Hepatic stellate cell (primary cell): ENCODE measurements at regions not wholly inside any gene's neighbourhood (a gene's known extent, or its start where the extent isn't known, plus 50 kb on each side); places are given as distances from the start of the nearest gene placed in this dataset.
"Not testable (repeated sequence)": the region's sequence is repeated elsewhere in the genome, so short reads cannot be mapped to it uniquely, and the experiment has no call there.

Experiments used
- DNase-seq: peaks from one replicate; pipeline ENCODE4 v3.0.0; 2011; ENCODE audit warnings: low spot score

DNA sequence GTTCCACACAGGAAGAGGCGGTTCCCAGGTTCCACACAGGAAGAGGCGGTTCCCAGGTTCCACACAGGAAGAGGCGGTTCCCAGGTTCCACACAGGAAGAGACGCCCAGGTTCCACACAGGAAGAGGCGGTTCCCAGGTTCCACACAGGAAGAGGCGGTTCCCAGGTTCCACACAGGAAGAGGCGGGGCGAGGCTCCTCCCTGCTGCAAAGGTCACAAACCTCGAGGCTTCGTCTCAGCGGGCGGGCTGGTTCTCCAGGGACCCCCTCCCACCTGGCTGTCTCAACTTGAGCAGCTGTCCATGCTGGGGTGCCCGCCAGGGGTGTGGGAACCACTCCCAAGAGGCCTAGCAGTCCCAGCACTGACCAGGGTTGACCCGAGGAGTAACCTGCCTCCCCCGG is 94.3 kb upstream of the RUFY1 start:
- not testable (repeated sequence) for DNase-seq

DNA sequence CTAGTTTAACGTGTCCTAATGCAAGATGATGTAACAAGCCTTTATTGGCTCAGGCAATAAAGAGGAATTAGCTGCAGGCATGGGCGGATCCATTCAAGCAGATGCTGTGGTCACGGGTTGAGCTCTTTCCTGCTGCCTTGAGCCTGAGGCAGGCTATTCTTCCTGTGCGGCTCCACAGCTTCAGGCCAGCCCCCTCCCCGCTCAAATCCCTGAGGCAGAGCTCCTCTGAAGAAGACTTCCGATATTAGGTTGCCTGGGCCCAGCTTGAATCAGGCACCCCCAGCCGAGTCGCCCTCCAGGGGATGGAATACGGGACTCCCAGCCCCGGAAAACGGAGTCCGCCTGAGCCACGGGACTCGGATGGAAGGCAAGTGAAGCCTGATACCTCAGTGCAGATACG is 95.0 kb upstream of the RUFY1 start:
- DNase-seq, result no peak

DNA sequence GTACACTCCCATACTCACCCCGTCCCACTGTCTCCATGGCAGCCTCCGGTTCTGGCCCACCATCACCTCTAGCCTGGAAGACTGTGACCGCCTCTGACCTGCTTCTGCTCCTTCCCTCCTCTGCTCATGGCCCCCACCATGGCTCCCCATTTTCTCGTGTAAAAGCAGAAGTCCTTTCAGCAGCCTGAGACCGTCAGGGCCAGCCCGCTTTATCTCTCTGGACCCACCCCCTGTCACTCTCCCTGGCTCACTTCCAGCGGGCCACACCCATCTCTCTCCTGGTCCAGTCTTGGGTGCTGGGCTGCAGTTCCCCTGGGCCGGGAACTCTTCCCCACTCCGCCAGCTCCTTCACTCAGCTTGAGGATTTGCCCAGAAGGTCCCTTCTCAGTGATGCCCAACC is 96.0 kb upstream of the RUFY1 start:
- no peak for DNase-seq

DNA sequence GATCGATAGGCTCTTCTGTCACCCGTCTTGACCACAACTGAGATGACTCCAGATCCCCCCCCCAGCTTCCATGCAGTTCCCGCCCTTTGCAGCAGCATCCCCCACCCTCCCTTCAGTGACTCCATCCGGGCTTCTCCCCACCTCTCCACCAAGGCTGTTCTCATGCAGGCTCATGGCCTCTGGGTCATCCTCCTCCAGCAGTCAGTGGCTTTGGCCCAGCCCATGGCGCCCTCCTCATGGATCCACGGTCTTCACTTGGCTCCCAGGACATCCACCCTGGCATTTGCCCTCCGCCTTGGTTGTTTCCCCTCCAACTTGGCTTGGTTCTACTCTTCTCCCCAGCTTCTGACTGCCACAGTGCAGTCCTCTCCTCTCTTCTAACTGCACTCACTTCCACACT is 96.7 kb upstream of the RUFY1 start:
- no peak for DNase-seq

DNA sequence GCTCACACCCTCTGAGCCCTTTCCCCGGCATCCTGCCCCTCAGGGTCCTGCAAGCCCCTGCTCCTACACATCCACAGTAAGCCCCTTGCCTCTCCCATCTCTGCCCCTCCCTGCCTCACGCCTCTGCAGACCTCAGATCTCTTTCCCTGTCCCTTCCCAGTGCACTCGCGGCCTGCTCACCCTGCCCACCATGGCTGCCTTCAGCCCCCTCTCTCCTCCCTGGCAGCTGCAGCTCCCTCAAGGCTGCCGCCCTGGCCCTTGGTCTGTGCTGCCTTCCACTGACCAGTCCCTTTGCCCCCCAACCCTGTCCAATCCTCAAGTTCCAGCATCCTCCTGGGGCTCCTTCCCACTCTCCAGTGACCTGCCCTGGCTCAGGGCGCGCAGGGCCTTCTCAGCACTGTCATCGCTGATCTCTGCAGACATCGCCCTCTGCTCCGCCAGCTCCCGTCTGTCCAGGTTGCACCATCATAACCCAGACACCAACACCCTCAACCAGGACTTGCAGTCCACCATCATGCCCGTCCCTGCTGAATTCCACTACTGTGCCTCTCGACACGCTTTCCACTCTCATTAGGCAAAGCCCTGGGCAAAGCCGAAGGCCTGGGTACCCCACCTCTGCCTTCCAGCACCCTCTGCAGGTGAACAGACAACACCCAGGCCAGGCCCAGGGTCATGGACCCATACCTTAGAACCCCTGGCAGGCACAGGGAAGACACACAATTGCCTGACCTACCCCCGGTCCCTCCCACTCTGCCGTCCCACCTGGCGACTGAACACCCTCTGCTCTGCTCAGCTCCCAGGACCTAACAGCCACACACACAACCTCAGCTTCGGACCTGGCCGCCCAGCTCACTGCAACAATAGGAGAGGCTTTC is 97.8 kb upstream of the RUFY1 start:
- no peak for DNase-seq

DNA sequence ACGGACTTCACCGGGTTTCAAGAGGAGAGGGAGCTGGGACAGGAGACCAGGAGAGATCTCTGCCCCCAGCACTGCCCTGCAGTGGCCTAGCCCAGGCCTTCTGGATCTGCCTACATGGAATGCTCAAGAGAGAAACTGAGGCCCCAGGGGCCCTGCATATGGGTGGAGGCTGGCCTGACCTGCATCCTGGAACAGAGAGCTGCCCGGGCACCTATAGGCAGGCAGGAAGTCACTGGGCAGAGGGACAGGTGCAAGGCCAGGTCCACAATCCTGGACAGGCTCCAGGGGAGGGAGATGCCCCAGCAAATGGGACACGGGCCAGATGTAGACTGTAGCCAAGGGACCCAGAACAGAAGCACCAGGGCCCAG is 98.5 kb upstream of the RUFY1 start:
- DNase-seq, result no peak

DNA sequence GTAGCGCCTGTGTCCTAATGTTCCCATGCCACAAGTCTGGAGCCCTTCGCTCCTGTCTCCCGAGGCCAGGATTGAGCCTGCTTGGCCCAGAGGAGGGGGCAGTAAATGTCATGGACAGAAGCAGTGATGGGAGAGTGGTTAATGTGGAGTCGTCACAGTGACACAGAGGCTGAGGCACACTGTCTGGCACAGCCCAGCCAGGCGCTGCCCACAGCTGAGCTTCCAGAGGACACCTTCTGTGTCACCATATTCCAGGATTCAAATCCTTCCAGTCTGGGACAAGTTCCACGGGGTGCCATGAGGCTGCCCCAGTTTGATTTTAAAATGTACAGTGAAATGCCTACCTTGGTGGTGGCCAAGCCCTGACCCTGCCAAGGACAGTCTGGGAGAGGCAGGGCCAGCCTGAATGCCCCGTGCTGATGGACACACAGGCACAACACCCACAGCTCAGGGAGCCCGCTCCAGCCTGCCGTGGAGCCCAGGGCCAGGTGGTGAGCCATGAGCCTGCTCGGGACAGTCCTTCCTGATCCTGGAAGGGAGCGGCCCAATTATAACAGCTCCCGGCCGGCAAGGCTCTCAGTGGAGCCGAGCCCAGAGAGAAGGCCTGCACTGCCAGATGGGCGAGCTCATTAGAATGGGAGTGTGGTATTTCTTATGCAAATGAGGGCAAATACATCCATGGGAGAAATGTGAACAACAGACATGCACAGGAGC is 99.1 kb upstream of the RUFY1 start:
- no peak for DNase-seq

DNA sequence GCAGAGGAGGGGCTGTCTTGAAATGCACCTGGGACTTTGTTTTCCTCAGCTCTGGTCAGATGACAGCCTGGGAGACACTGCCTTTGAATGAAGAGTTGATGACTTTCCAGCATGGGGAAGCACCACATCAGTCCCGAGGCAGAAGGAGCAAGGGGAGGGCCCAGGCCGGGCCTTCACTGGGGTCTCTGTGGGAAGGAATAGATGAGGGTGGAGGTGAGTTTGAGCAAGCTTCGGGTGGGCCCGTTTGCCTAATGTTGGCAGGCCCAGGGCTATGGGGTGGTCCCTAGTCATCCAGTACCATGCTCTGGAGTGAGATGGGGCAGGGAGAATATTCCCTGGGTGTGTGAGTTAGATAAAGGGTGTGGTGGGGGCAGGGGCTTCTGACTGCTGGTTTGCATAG is 100.4 kb upstream of the RUFY1 start:
- not testable (repeated sequence) for DNase-seq

DNA sequence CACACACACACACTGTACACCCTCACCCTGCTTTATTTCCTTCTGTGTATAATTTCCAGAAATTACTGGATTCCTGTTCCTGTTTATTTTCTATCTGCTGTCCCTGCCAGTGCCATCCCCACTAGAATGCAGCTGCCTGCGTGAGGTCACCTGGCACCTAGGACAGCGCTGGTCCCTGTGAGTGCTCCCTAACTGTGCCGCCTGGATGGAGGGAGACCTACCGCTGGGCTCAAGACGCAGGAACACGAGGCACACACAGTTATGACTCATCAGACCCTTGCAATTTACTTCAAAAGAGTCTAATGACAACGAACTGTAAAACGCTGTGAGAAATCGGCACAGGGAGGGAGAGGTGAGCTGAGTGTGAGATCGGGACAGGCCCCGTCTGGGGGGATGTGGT is 102.1 kb upstream of the RUFY1 start:
- DNase-seq, result not testable (repeated sequence)

DNA sequence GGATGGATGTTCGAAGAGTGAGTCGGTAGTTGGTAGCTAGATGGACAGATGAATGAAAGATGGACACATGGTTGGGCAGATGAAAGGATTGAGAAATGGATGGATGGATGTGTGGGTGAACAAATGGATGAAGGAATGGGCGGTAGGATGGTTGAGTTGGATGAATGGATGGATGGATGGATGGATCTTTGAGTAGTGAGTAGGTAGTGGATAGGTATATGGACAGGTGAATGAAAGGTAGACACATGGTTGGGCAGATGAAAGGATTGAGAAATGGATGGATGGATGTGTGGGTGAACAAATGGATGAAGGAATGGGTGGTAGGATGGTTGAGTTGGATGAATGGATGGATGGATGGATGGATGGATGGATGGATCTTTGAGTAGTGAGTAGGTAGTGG is 97.0 kb upstream of the ADAMTS2 start:
- DNase-seq, result not testable (repeated sequence)

DNA sequence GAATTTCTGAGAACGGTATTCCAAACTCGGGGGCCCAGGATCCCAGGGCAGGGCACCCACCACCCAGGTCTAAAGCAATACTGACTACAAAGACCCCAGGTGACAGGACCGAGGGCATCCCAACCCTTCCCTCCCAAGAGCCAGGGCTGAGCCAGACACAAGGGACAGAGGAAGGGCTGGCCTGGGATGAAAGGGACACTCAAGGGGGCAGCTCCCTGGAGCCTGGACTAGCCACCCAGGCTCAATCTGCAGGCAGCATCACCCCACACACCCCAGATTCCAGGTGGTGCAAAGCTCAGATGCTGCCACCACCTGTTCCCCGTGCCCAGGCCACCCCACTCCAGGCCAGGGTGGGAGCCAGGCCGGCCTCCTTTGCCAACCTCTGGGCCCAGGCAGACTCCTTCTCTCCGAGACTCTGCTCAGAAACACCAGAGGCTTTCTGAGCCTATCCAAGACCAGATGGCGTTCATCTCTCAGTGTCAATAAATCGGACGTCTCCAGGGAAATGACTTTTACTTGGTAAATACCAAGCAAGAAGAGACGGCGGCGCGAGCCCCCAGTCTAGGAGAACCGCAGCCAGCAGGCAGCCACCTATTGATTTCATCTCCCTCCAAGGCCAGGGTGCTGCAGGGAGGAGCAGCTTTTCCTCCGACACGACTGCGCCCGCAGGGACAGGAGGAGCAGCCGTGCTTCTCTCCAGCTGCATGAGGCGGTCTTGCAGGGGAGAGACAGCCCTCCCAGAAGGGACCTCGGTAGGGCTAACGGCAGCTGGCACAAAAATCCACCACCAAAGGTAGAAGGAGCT is 94.1 kb upstream of the ADAMTS2 start:
- DNase-seq, result no peak

DNA sequence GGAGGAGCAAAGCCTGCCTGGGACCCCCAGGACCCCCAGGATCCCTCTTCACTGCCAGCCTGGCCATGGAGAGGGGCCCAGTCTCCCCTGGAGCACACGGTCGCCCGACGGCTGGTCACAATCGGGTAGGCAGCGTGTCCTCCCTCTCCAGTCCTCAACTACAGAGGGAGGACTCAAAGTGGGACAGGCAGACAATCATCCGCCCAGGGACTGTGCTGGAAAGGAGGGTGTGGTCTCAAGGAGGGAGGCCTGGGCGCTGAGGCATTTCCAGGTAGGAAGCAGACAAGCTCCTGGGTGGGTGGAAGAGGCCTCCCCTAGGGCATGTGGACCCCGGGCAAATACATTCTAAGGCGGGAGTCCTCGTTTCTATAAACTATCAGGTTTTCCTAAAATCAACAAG is 93.2 kb upstream of the ADAMTS2 start:
- DNase-seq, result no peak

DNA sequence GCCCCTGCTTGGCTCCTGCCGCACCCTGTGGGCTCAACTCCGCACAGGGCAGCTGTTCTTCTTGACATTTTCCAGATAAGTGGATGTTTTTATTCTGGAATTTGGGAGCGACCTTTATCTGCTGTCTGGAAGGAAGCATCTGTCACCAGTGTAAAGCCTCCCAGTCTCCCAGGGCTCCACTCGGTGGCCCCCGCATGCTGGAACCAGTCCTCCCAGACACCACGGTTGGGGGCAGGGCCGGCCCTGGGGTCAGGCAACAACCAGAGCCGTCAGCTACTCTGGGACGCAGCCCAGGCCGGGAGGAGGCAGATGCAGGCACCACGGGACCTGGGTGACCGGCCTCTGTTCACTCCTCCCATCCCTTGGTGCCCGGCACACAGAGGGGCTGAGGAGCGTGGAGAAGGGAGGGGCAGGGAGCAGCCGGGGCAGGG is 92.8 kb upstream of the ADAMTS2 start:
- DNase-seq, result peak; percentile 59

DNA sequence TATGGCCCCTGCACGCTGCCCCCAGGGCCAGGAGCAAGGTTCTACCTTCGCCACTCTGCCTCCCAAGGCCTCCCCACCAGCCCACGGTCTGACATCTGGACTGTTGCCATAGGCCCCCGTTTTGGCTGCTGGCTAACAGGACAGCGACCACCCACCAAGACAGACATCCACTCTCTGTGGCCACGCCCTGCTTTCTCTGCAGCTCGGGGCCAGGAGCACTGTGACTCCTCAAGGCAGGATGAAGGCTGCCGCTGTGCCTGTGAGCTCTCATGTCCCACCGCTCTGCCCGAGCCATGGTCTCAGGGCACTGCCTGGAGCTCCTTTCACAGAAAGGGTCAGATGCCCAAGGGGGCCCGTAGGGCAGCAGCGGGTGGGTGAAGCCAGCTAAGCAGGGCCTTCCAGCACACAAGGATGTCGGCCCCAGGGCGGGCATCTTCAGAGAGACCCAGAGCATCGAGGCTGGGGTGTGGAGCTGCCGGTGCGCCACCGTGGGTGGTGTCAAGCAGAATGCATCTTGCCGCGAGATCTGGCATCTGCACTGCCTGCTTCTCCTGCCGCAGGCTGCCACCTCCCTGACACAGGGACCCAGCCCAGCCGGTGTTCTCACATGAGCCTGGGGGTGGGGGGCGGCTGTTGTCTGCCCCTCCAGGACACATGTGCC is 92.2 kb upstream of the ADAMTS2 start:
- DNase-seq, result no peak

DNA sequence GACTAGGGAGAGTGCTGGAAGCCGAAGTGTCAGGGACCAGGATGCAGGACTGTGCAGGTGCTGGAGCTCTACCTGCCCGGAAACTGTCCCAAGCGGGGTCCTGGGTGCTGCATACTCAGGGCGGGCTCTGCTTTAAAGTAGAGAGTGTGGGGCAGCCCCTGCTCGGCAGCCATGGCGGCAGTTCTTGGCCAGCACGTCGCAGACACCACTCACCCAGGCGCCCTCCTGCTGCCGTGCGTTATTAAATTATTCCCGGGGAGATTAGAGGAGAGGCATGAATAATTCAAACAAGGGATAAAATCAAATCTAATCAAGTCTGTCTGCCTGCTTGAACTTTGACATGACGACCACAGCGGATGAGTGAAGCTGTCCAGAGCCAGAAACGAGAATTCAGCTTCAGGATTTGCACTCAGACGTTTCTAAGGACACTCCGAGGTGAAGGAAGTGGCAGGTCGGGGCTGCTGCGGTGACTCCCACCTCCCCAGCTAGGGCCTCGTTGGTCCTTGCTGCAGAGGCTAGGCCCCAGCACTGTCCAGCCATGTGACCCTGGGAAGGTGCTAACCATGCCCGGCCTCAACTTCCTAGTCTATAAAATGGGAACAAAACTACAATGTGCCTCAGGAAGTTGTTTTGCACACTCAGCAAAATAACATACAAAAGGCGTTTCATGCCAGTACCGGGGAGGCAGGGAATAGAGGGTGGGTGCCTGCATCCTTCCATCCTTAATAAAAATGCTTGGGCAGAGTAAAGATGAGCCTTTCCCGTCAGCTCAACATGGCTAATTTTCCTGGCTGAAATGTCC is 91.3 kb upstream of the ADAMTS2 start:
- DNase-seq, result no peak

DNA sequence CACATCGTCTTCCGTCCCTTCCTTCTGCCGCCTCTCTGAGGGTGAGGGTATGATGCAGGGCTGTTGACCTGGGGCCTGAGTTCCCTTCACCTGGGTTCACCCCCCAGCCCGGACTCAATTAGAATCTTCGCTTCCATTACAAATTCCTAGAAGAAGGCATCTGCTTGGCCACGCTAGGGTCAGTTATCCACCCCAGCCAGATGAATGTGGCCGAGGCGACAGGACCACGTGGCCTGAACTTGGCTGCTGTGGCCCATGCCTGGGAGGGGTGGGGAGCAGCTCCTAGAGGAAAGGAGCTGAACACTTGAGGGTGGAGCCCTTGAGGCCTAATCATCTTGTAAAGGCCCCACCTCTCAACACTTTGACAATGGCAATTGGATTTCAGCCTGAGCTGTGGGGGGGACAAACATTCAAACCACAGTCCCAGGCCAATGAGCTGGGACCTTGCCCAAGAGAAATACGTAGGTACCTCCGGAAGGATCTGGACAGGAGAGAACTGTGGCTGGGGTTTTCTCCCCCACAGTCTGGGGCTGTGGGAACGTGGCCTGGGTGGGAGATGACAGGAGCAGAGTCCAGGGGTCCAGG is 90.6 kb upstream of the ADAMTS2 start:
- no peak for DNase-seq

DNA sequence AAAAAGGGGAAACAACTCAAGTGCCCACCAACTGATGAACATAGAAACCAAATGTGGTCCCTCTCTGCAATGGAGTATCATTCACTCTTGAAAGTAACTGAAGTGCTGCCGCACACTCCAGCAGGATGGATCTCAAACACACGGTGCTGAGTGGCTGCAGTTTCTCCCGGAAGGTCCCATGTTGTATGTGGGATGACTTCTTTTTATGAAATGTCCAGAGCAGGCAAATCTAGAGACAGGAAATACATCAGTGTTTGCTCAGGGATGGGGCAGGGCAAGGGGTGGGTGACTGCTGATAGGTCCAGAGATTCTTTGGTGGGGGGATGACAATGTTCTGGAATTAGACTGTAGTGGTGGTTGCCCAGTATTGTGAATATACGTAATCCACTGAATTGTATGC is 89.9 kb upstream of the ADAMTS2 start:
- no peak for DNase-seq

DNA sequence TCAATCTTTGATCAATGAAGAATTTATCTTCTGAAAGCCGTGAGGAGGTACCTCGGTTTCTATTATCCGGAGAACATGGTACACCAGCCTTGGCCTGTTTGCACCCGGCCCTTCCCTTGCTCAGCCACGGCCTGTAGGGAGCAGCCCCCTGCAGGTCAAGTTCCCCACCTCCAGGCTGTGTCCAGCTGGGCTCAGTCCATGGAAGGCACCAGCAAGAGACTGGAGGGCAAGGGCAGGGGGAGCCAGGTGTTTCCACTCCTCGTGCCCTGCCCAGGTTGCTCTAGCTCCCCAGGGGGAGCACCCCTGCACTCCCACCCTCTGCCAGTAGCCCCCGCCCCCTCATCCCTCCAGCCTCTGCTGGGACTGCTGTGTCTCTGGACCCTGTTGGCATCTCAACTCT is 87.3 kb upstream of the ADAMTS2 start:
- no peak for DNase-seq

DNA sequence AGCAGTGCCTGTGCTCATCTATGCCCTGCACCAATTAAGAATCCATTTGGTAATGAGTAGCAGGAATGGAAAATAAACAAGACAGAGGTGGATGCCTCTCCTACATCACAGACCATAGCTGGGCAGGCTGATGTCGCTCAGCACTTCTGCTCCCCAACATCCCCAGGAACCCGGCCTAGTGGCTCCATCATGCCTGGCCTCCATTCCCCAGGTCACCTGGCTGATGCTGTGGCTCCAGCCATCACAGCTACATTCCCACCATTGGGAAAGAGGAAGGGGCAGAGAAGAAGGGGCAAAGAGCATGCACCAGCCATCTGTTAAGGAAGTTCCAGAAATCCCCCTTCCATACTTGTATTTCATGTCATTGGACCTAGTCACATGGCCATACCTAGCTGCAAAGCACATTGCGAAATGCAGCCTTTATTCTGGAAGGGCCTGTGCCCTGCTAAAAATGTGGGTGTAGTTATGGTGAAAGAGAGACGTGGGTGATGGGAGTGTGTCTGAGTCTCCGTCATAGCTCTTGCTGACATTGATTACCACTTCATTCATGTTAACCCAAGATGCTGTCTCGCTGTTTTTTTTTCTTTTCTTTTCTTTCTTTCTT is 86.1 kb upstream of the ADAMTS2 start:
- DNase-seq, result no peak
